ENCODE measurements at regions not wholly inside any gene's neighbourhood (a gene's known extent, or its start where the extent isn't known, plus 50 kb on each side); places are given as distances from the start of the nearest gene placed in this dataset.
"Not testable (repeated sequence)": the region's sequence is repeated elsewhere in the genome, so short reads cannot be mapped to it uniquely, and the experiment has no call there.

GRCh38 chr13:111564606-111565005 is 244.2 kb downstream of the TEX29 start:
- no peak for DNase-seq

- no peak for DNase-seq
These were observed 245.0 kb downstream of the TEX29 start for GRCh38 chr13:111565400-111565799.

- no peak for DNase-seq
These were observed 246.1 kb downstream of the TEX29 start for GRCh38 chr13:111566567-111566966.

- DNase-seq = no peak
These were observed 247.2 kb downstream of the TEX29 start for GRCh38 chr13:111567637-111568036.

GRCh38 chr13:111568290-111568689 is 247.8 kb downstream of the TEX29 start:
- no peak for DNase-seq

GRCh38 chr13:111570911-111571310 is 250.5 kb downstream of the TEX29 start:
- no peak for DNase-seq

GRCh38 chr13:111572956-111573761 is 252.7 kb downstream of the TEX29 start:
- DNase-seq = peak; percentile 87

- DNase-seq = no peak
These were observed 253.4 kb downstream of the TEX29 start for GRCh38 chr13:111573801-111574200.

GRCh38 chr13:111575276-111575675 is 254.8 kb downstream of the TEX29 start:
- no peak for DNase-seq

- DNase-seq = no peak
These were observed 255.3 kb downstream of the TEX29 start for GRCh38 chr13:111575719-111576118.

- DNase-seq = no peak
These were observed 256.9 kb downstream of the TEX29 start for GRCh38 chr13:111577208-111577828.

- no peak for DNase-seq
These were observed 257.6 kb downstream of the TEX29 start for GRCh38 chr13:111577956-111578605.

GRCh38 chr13:111584101-111584672 is 263.7 kb downstream of the TEX29 start:
- no peak for DNase-seq

GRCh38 chr13:111584870-111585269 is 264.4 kb downstream of the TEX29 start:
- DNase-seq = no peak

- DNase-seq = no peak
These were observed 265.8 kb downstream of the TEX29 start for GRCh38 chr13:111586291-111586690.

- no peak for DNase-seq
These were observed 266.8 kb downstream of the TEX29 start for GRCh38 chr13:111587249-111587648.

- no peak for DNase-seq
These were observed 268.9 kb downstream of the TEX29 start for GRCh38 chr13:111589321-111589720.

GRCh38 chr13:111589992-111590391 is 269.6 kb downstream of the TEX29 start:
- no peak for DNase-seq

GRCh38 chr13:111590796-111591195 is 270.4 kb downstream of the TEX29 start:
- DNase-seq = no peak

GRCh38 chr13:111593490-111593889 is 273.0 kb downstream of the TEX29 start:
- not testable (repeated sequence) for DNase-seq

GRCh38 chr13:111594606-111595005 is 274.2 kb downstream of the TEX29 start:
- no peak for DNase-seq

GRCh38 chr13:111595276-111595675 is 274.8 kb downstream of the TEX29 start:
- DNase-seq = no peak

GRCh38 chr13:111595791-111596190 is 275.3 kb downstream of the TEX29 start:
- no peak for DNase-seq

GRCh38 chr13:111597191-111597611 is 276.8 kb downstream of the TEX29 start:
- DNase-seq = no peak

Measured in NCI-H2171 (cell line).